ENCODE measurements at regions not wholly inside any gene's neighbourhood (a gene's known extent, or its start where the extent isn't known, plus 50 kb on each side); places are given as distances from the start of the nearest gene placed in this dataset.

GRCh38 chr5:101123363-101123762 lies 220.3 kb upstream of the ST8SIA4 start:
- H3K27ac ChIP-seq (replicated peaks) = no peak overlapping the region
- H3K27me3 ChIP-seq (ENCODE audit: insufficient read depth, poor library complexity, severe bottlenecking) = no peaks in the 10 kb centered on the region
- TF ChIP-seq GABPA (IDR thresholded peaks at IDR 0.05; ENCODE audit: low read depth) (no peak), SPI1 (IDR thresholded peaks at IDR 0.05; ENCODE audit: borderline replicate concordance, low read depth) (no peak), REST (IDR thresholded peaks at IDR 0.05; ENCODE audit: insufficient replicate concordance, low read depth) (no peak), POLR2AphosphoS5 (IDR thresholded peaks at IDR 0.05; ENCODE audit: low read depth) (no peak), CTCF (IDR thresholded peaks at IDR 0.05; ENCODE audit: insufficient read depth, low read length) (no peak)
- no peak overlapping the region for H3K4me3 ChIP-seq (replicated peaks; ENCODE audit: insufficient read depth, low read length)
- no peak for DNase-seq (ENCODE audit: low read depth in 1 of 2, low spot score in 1 of 2)

- H3K4me3 ChIP-seq (replicated peaks; ENCODE audit: insufficient read depth, low read length) = no peak overlapping the region
- no peaks in the 10 kb centered on the region for H3K27me3 ChIP-seq (ENCODE audit: insufficient read depth, poor library complexity, severe bottlenecking)
- TF ChIP-seq GABPA (IDR thresholded peaks at IDR 0.05; ENCODE audit: low read depth) (no peak), SPI1 (IDR thresholded peaks at IDR 0.05; ENCODE audit: borderline replicate concordance, low read depth) (no peak), REST (IDR thresholded peaks at IDR 0.05; ENCODE audit: insufficient replicate concordance, low read depth) (no peak), POLR2AphosphoS5 (IDR thresholded peaks at IDR 0.05; ENCODE audit: low read depth) (no peak), CTCF (IDR thresholded peaks at IDR 0.05; ENCODE audit: insufficient read depth, low read length) (no peak)
- no peak for DNase-seq (ENCODE audit: low read depth in 1 of 2, low spot score in 1 of 2)
- H3K27ac ChIP-seq (replicated peaks) = no peak overlapping the region
Observed at GRCh38 chr5:101112645-101113044, 209.6 kb upstream of the ST8SIA4 start.

- Histone ChIP-seq H3K27me3 (ENCODE audit: insufficient read depth, poor library complexity, severe bottlenecking) (no peaks in the 10 kb centered on the region), H3K4me3 (replicated peaks; ENCODE audit: insufficient read depth, low read length) (no peak overlapping the region), H3K27ac (replicated peaks) (no peak overlapping the region)
- DNase-seq (ENCODE audit: low read depth in 1 of 2, low spot score in 1 of 2) = no peak
- TF ChIP-seq GABPA (IDR thresholded peaks at IDR 0.05; ENCODE audit: low read depth) = no peak
- no peak for TF ChIP-seq SPI1 (IDR thresholded peaks at IDR 0.05; ENCODE audit: borderline replicate concordance, low read depth)
- no peak for TF ChIP-seq CTCF (IDR thresholded peaks at IDR 0.05; ENCODE audit: insufficient read depth, low read length)
Observed at GRCh38 chr5:101103874-101104273, 200.8 kb upstream of the ST8SIA4 start.

- Histone ChIP-seq H3K27ac (replicated peaks) (no peak overlapping the region), H3K27me3 (ENCODE audit: insufficient read depth, poor library complexity, severe bottlenecking) (no peaks in the 10 kb centered on the region), H3K4me3 (replicated peaks; ENCODE audit: insufficient read depth, low read length) (no peak overlapping the region)
- DNase-seq (ENCODE audit: low read depth in 1 of 2, low spot score in 1 of 2) = no peak
- TF ChIP-seq CTCF (IDR thresholded peaks at IDR 0.05; ENCODE audit: insufficient read depth, low read length) = no peak
- TF ChIP-seq POLR2AphosphoS5 (IDR thresholded peaks at IDR 0.05; ENCODE audit: low read depth) = no peak
- no peak for TF ChIP-seq SPI1 (IDR thresholded peaks at IDR 0.05; ENCODE audit: borderline replicate concordance, low read depth)
- no peak for TF ChIP-seq GABPA (IDR thresholded peaks at IDR 0.05; ENCODE audit: low read depth)
- no peak for TF ChIP-seq REST (IDR thresholded peaks at IDR 0.05; ENCODE audit: insufficient replicate concordance, low read depth)
Observed at GRCh38 chr5:101102506-101102905, 199.4 kb upstream of the ST8SIA4 start.
